ENCODE measurements at regions not wholly inside any gene's neighbourhood (a gene's known extent, or its start where the extent isn't known, plus 50 kb on each side); places are given as distances from the start of the nearest gene placed in this dataset.

DNA sequence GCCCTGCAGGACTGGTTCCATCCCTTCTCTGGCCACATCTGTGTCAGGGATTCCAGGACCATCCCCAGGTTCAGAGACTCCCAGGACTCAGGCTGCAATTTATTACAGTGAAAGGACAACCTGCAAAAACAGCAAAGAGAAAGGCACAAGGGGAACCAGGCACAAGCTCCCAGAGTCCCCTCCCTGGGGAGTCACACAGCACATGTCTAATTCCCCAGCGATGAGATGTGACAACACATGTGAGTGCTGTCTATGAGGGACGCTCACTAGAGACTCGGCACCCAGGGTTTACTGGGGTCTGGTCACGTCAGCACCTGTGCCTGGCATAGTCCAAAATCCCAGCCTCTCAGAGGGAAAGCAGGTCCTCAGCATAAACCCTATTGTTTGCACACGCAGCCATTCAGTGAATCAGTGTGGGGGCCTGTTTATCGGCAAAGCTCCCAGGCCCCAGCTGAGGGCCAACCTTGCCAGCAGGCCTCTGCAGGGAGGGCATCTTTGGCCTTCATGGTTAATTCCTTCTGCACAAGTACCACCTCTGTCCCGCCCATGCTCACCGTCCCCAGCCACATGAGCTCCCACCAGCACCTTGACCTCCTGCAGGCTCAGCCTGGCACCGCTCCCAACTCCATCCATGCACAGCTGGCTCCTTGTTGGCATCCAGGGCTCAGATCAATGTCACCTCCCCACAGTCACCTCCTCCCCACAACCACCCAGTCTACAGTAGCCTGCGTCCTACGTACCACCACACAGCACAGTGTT, 198.9 kb upstream of the SFSWAP start:
- TF ChIP-seq EZH2 (IDR thresholded peaks at IDR 0.05; ENCODE audit: borderline replicate concordance, low read length), result no peak
- TF ChIP-seq, protein P1, sequence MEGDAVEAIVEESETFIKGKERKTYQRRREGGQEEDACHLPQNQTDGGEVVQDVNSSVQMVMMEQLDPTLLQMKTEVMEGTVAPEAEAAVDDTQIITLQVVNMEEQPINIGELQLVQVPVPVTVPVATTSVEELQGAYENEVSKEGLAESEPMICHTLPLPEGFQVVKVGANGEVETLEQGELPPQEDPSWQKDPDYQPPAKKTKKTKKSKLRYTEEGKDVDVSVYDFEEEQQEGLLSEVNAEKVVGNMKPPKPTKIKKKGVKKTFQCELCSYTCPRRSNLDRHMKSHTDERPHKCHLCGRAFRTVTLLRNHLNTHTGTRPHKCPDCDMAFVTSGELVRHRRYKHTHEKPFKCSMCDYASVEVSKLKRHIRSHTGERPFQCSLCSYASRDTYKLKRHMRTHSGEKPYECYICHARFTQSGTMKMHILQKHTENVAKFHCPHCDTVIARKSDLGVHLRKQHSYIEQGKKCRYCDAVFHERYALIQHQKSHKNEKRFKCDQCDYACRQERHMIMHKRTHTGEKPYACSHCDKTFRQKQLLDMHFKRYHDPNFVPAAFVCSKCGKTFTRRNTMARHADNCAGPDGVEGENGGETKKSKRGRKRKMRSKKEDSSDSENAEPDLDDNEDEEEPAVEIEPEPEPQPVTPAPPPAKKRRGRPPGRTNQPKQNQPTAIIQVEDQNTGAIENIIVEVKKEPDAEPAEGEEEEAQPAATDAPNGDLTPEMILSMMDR (IDR thresholded peaks at IDR 0.05; ENCODE audit: low read length), result no peak

Data from OCI-LY1 (cell line).